ENCODE measurements at regions not wholly inside any gene's neighbourhood (a gene's known extent, or its start where the extent isn't known, plus 50 kb on each side); places are given as distances from the start of the nearest gene placed in this dataset.
"Not testable (repeated sequence)": the region's sequence is repeated elsewhere in the genome, so short reads cannot be mapped to it uniquely, and the experiment has no call there.

DNA sequence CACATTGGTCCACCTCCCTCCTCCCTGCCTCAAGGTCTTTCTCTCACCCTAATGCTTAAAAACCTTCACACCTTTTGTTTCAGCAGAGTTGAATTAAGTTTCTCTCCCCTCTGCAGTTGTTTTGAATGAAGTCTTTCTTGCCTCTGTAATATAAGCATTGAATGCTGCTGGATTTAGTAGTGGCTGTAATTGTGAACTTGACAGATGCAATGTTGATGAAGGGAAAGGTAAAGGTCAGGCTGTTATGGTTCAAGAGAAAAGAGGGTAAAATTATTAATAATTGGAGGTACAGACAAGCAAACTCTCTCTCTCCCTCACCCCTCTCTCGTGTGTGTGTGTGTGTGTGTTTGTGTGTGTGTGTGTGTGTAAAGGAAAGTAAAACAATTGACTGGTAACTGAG is 509.8 kb downstream of the AMY1C start:
- no peak for ATAC-seq (replicated peaks in 1 of 4)
- H3K27me3 ChIP-seq (replicated peaks in 1 of 2; ENCODE audit: control insufficient read depth in 2 of 2, extremely low read depth in 1 of 2, insufficient read depth in 2 of 2, low read length in 1 of 2) = no peaks in the 10 kb centered on the region
- H3K27ac ChIP-seq (ENCODE audit: low read length) = no peak overlapping the region
- ChIA-PET POLR2A (no interaction called here), CTCF (no interaction called here)
- no peaks in the 10 kb centered on the region for H3K27me3 Mint-ChIP-seq
- peaks cover 13 to 16% (median 14%) of the 10 kb centered on the region in 3 donors for H3K9me3 Mint-ChIP-seq
- H3K4me3 ChIP-seq (ENCODE audit: control insufficient read depth in 1 of 2, extremely low read depth in 1 of 2, low read length in 1 of 2) = no peak overlapping the region
- no peaks in the 10 kb centered on the region for H3K4me1 ChIP-seq (ENCODE audit: control insufficient read depth in 1 of 2, extremely low read depth in 1 of 2, insufficient read depth in 2 of 2, low read length in 2 of 2)
- no CpG with 5 or more reads among the region's 1 CpG for WGBS (ENCODE audit: insufficient coverage)
- no peaks in the 10 kb centered on the region for H3K9me3 ChIP-seq
- no peak overlapping the region for H3K4me3 Mint-ChIP-seq
- no peak overlapping the region for H3K27ac Mint-ChIP-seq
- H3K36me3 ChIP-seq (ENCODE audit: control insufficient read depth in 2 of 2, extremely low read depth in 1 of 2, insufficient read depth in 1 of 2, low read length in 1 of 2) = no peaks in the 10 kb centered on the region
- H3K4me1 Mint-ChIP-seq = no peaks in the 10 kb centered on the region
- no peak for DNase-seq
- no peaks in the 10 kb centered on the region for H3K36me3 Mint-ChIP-seq

- H3K36me3 ChIP-seq (ENCODE audit: control insufficient read depth in 2 of 2, extremely low read depth in 1 of 2, insufficient read depth in 1 of 2, low read length in 1 of 2); H3K4me1 Mint-ChIP-seq; H3K27ac ChIP-seq (ENCODE audit: low read length); H3K4me1 ChIP-seq (ENCODE audit: control insufficient read depth in 1 of 2, extremely low read depth in 1 of 2, insufficient read depth in 2 of 2, low read length in 2 of 2); H3K4me3 Mint-ChIP-seq; CTCF ChIA-PET; H3K4me3 ChIP-seq (ENCODE audit: control insufficient read depth in 1 of 2, extremely low read depth in 1 of 2, low read length in 1 of 2); DNase-seq; H3K9me3 ChIP-seq; H3K36me3 Mint-ChIP-seq; ATAC-seq (replicated peaks in 1 of 4); H3K27me3 Mint-ChIP-seq; H3K27ac Mint-ChIP-seq; H3K27me3 ChIP-seq (replicated peaks in 1 of 2; ENCODE audit: control insufficient read depth in 2 of 2, extremely low read depth in 1 of 2, insufficient read depth in 2 of 2, low read length in 1 of 2); POLR2A ChIA-PET: not testable (repeated sequence)
- WGBS (ENCODE audit: insufficient coverage) = 100% methylated on average over 1 of the region's 14 CpGs
- H3K9me3 Mint-ChIP-seq = peaks cover 15 to 33% (median 18%) of the 10 kb centered on the region in 3 donors
Observed at GRCh38 chr1:104263110-104263509, 513.4 kb downstream of the AMY1C start.

DNA sequence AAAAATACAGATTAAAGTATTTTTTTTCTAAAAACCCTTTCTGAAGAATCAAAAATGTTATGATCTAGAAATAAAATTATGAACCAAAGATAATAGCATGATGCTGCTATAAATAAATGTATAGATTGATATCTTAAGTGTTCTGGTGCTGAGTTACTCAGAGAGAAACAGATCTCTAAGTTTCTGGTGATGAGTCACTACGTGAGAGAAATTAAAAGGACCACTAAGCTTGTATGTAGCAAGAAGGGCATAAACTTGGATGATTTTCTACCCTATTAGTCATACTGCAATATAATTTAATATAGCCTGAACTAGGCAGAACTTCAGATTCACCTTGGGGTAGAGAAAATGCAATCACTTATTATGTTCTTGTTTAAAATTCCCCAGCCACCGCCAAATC is 514.8 kb downstream of the AMY1C start:
- Histone ChIP-seq H3K27me3 (replicated peaks in 1 of 2; ENCODE audit: control insufficient read depth in 2 of 2, extremely low read depth in 1 of 2, insufficient read depth in 2 of 2, low read length in 1 of 2) (no peaks in the 10 kb centered on the region), H3K4me3 (ENCODE audit: control insufficient read depth in 1 of 2, extremely low read depth in 1 of 2, low read length in 1 of 2) (no peak overlapping the region), H3K36me3 (ENCODE audit: control insufficient read depth in 2 of 2, extremely low read depth in 1 of 2, insufficient read depth in 1 of 2, low read length in 1 of 2) (no peaks in the 10 kb centered on the region), H3K27ac (ENCODE audit: low read length) (no peak overlapping the region), H3K4me1 (ENCODE audit: control insufficient read depth in 1 of 2, extremely low read depth in 1 of 2, insufficient read depth in 2 of 2, low read length in 2 of 2) (no peaks in the 10 kb centered on the region), H3K9me3 (no peaks in the 10 kb centered on the region)
- no CpG with 5 or more reads among the region's 2 CpGs for WGBS (ENCODE audit: insufficient coverage)
- Mint-ChIP-seq H3K36me3 (no peaks in the 10 kb centered on the region), H3K9me3 (peaks cover 12 to 36% (median 18%) of the 10 kb centered on the region in 3 donors), H3K27me3 (no peaks in the 10 kb centered on the region), H3K27ac (no peak overlapping the region), H3K4me3 (no peak overlapping the region), H3K4me1 (no peaks in the 10 kb centered on the region)
- ChIA-PET POLR2A (no interaction called here), CTCF (no interaction called here)
- ATAC-seq (replicated peaks in 1 of 4) = no peak
- no peak for DNase-seq

DNA sequence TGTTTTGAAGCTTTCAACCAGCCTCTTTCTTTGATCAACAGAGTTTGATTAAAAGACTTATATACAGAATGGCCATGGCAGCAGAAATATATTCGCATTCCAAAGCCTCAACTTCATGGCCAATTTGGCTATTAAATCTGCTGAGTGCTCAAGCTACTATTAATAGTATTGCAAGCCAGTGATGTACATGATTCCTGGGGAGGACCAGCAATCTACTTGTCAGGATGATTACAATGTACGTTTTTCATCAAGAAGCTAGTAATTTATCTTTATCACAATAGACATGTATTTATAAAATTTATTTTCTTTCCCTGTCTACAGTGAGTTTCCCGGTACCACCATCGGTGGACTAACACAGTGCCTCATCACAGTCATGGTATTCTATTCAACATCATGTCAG is 515.5 kb downstream of the AMY1C start:
- H3K4me1 ChIP-seq (ENCODE audit: control insufficient read depth in 1 of 2, extremely low read depth in 1 of 2, insufficient read depth in 2 of 2, low read length in 2 of 2) = no peaks in the 10 kb centered on the region
- Mint-ChIP-seq H3K4me1 (no peaks in the 10 kb centered on the region), H3K36me3 (no peaks in the 10 kb centered on the region), H3K27ac (no peak overlapping the region), H3K27me3 (no peaks in the 10 kb centered on the region), H3K9me3 (peaks cover 8 to 32% (median 12%) of the 10 kb centered on the region in 3 donors), H3K4me3 (no peak overlapping the region)
- ATAC-seq (replicated peaks in 1 of 4) (no peak), DNase-seq (no peak)
- CTCF ChIA-PET = no interaction called here
- POLR2A ChIA-PET = no interaction called here
- H3K4me3 ChIP-seq (ENCODE audit: control insufficient read depth in 1 of 2, extremely low read depth in 1 of 2, low read length in 1 of 2) = no peak overlapping the region
- H3K9me3 ChIP-seq = no peaks in the 10 kb centered on the region
- no peak overlapping the region for H3K27ac ChIP-seq (ENCODE audit: low read length)
- WGBS (ENCODE audit: insufficient coverage) = no CpG with 5 or more reads among the region's 4 CpGs
- H3K36me3 ChIP-seq (ENCODE audit: control insufficient read depth in 2 of 2, extremely low read depth in 1 of 2, insufficient read depth in 1 of 2, low read length in 1 of 2) = no peaks in the 10 kb centered on the region
- H3K27me3 ChIP-seq (replicated peaks in 1 of 2; ENCODE audit: control insufficient read depth in 2 of 2, extremely low read depth in 1 of 2, insufficient read depth in 2 of 2, low read length in 1 of 2) = no peaks in the 10 kb centered on the region

DNA sequence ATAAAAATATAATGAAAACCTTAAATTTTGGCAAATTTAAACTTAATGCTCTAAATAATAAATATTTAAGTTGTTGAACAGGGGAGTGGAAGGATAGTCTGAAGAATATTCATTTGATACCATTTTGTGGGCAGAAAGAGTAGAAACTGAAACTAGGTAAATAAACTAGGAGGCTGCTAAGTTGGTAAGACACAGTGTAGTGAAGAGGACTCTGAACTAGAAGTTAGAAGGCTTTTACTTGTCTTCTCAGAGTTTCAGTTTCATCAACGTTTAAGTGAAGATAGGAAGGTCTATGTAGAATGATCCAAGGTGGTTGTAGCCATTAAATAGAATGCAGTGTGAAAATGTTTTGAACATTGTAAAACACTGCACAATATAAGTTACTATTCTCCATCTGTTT is 516.9 kb downstream of the AMY1C start:
- Mint-ChIP-seq H3K9me3 (peaks cover 11 to 34% (median 17%) of the 10 kb centered on the region in 3 donors), H3K4me1 (no peaks in the 10 kb centered on the region), H3K27ac (no peak overlapping the region), H3K4me3 (no peak overlapping the region), H3K27me3 (no peaks in the 10 kb centered on the region), H3K36me3 (no peaks in the 10 kb centered on the region)
- Histone ChIP-seq H3K27me3 (replicated peaks in 1 of 2; ENCODE audit: control insufficient read depth in 2 of 2, extremely low read depth in 1 of 2, insufficient read depth in 2 of 2, low read length in 1 of 2) (no peaks in the 10 kb centered on the region), H3K4me3 (ENCODE audit: control insufficient read depth in 1 of 2, extremely low read depth in 1 of 2, low read length in 1 of 2) (no peak overlapping the region), H3K4me1 (ENCODE audit: control insufficient read depth in 1 of 2, extremely low read depth in 1 of 2, insufficient read depth in 2 of 2, low read length in 2 of 2) (no peaks in the 10 kb centered on the region), H3K27ac (ENCODE audit: low read length) (no peak overlapping the region), H3K9me3 (no peaks in the 10 kb centered on the region), H3K36me3 (ENCODE audit: control insufficient read depth in 2 of 2, extremely low read depth in 1 of 2, insufficient read depth in 1 of 2, low read length in 1 of 2) (no peaks in the 10 kb centered on the region)
- WGBS (ENCODE audit: insufficient coverage) = no CpG with 5 or more reads among the region's 1 CpG
- no peak for ATAC-seq (replicated peaks in 1 of 4)
- ChIA-PET POLR2A (no interaction called here), CTCF (no interaction called here)
- DNase-seq = no peak

DNA sequence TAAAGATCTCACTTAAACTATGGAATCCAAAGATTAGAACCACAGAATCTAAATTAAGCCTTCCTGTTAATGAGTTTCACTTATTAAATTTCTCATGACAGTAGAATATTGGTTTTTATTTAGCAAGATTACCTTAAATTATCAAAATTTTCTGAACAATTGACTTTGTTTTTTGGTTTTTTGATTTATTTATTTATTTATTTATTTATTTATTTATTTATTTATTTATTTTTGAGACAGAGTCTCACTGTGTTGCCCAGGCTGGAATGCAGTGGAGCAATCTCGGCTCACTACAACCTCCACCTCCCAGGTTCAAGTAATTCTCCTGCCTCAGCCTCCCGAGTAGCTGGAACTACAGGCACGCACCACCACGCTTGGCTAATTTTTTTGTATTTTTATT is 538.6 kb downstream of the AMY1C start:
- H3K9me3 Mint-ChIP-seq = peaks cover 11 to 24% (median 19%) of the 10 kb centered on the region in 3 donors
- H3K4me1 ChIP-seq (ENCODE audit: control insufficient read depth in 1 of 2, extremely low read depth in 1 of 2, insufficient read depth in 2 of 2, low read length in 2 of 2); H3K4me3 Mint-ChIP-seq; H3K36me3 Mint-ChIP-seq; H3K27me3 Mint-ChIP-seq; H3K27me3 ChIP-seq (replicated peaks in 1 of 2; ENCODE audit: control insufficient read depth in 2 of 2, extremely low read depth in 1 of 2, insufficient read depth in 2 of 2, low read length in 1 of 2); H3K36me3 ChIP-seq (ENCODE audit: control insufficient read depth in 2 of 2, extremely low read depth in 1 of 2, insufficient read depth in 1 of 2, low read length in 1 of 2); H3K27ac Mint-ChIP-seq; H3K27ac ChIP-seq (ENCODE audit: low read length); H3K4me3 ChIP-seq (ENCODE audit: control insufficient read depth in 1 of 2, extremely low read depth in 1 of 2, low read length in 1 of 2); H3K4me1 Mint-ChIP-seq; CTCF ChIA-PET; POLR2A ChIA-PET; H3K9me3 ChIP-seq; DNase-seq; ATAC-seq (replicated peaks in 1 of 4): not testable (repeated sequence)
- WGBS (ENCODE audit: insufficient coverage) = no CpG with 5 or more reads among the region's 4 CpGs

DNA sequence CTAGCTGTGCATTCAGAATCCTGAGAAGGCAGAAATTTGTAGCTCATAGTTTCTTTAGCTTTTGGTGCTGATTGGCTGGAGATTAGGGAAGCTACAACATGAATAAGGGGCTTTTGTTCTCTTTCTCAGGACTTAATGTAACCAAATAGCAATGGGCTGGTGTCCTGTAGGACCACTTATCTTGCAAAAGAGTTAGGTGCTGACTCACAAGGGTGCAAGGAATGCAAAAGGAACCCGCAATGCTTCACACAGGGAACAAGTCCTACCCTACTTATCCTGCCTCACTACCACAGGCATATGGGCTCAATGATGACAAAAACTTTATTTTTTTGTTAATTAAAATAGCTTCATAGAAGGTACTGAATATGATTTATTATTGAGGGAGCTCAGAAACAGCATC is 541.5 kb downstream of the AMY1C start:
- DNase-seq (no peak), ATAC-seq (replicated peaks in 1 of 4) (no peak)
- Histone ChIP-seq H3K36me3 (ENCODE audit: control insufficient read depth in 2 of 2, extremely low read depth in 1 of 2, insufficient read depth in 1 of 2, low read length in 1 of 2) (no peaks in the 10 kb centered on the region), H3K27me3 (replicated peaks in 1 of 2; ENCODE audit: control insufficient read depth in 2 of 2, extremely low read depth in 1 of 2, insufficient read depth in 2 of 2, low read length in 1 of 2) (no peaks in the 10 kb centered on the region), H3K27ac (ENCODE audit: low read length) (no peak overlapping the region), H3K4me3 (ENCODE audit: control insufficient read depth in 1 of 2, extremely low read depth in 1 of 2, low read length in 1 of 2) (no peak overlapping the region), H3K4me1 (ENCODE audit: control insufficient read depth in 1 of 2, extremely low read depth in 1 of 2, insufficient read depth in 2 of 2, low read length in 2 of 2) (no peaks in the 10 kb centered on the region), H3K9me3 (no peaks in the 10 kb centered on the region)
- peaks cover 6 to 28% (median 26%) of the 10 kb centered on the region in 3 donors for H3K9me3 Mint-ChIP-seq
- WGBS (ENCODE audit: insufficient coverage) = no CpG with 5 or more reads among the region's 1 CpG
- H3K4me3 Mint-ChIP-seq = no peak overlapping the region
- POLR2A ChIA-PET = no interaction called here
- no peaks in the 10 kb centered on the region for H3K36me3 Mint-ChIP-seq
- CTCF ChIA-PET = no interaction called here
- no peaks in the 10 kb centered on the region for H3K27me3 Mint-ChIP-seq
- H3K4me1 Mint-ChIP-seq = no peaks in the 10 kb centered on the region
- no peak overlapping the region for H3K27ac Mint-ChIP-seq
